GM12878 (cell line): ENCODE measurements at regions not wholly inside any gene's neighbourhood (a gene's known extent, or its start where the extent isn't known, plus 50 kb on each side); places are given as distances from the start of the nearest gene placed in this dataset.

Source experiments
- ATAC-seq: fragments of 200-7000 bp; cut with Tn5 transposase; 3 replicates; pipeline ENCODE4 v1.9.1; 2020; ENCODE audit warnings: mild to moderate bottlenecking, moderate library complexity
- BruUV-seq: library from RNA; stranded (reverse); fragments of 400-500 nt; replicated peaks from 2 replicates; lab custom pipeline; 2021; lab: Mats Ljungman, UMichigan
- CTCF ChIA-PET: fragments of 300-600 bp; sonication (Branson Sonifier 250); formaldehyde crosslinking; extraction: SDS; loops from one replicate; lab custom pipeline; 2021; ENCODE audit warnings: inconsistent platforms; lab: Yijun Ruan, JAX
- POLR2A ChIA-PET: fragments of 350-600 bp; formaldehyde crosslinking; extraction: SDS; loops from one replicate; lab custom pipeline; 2021; ENCODE audit warnings: inconsistent platforms; lab: Charles Lee
- RAD21 ChIA-PET: fragments of 300-600 bp; sonication (Branson Sonifier 250); formaldehyde crosslinking; loops from one replicate; lab custom pipeline; 2023; ENCODE audit warnings: antibody characterized with exemption; ENCODE audit not compliant: unreplicated experiment; lab: Charles Lee
- SMC1A ChIA-PET: fragments of 300-600 bp; sonication (Branson Sonifier 250); formaldehyde crosslinking; loops from one replicate; lab custom pipeline; 2023; ENCODE audit not compliant: unreplicated experiment, uncharacterized antibody; lab: Charles Lee
- DNase-seq: peaks from one replicate; pipeline ENCODE4 v3.0.0-alpha.2; 2011; ENCODE audit warnings: low read depth, low spot score
- FAIRE-seq: peaks from 3 replicates; lab custom pipeline; 2011; peaks lifted over from hg19 to GRCh38; lab: Jason Lieb, UNC
- H2AFZ ChIP-seq: 2 replicates; pipeline ENCODE4 v1.6.0; 2011; ENCODE audit warnings: low read depth, low read length, control low read depth; ENCODE audit not compliant: control insufficient read depth
- H3K27ac ChIP-seq: 2 replicates; pipeline ENCODE4 v1.5.1; 2011; ENCODE audit warnings: control low read depth; ENCODE audit not compliant: control insufficient read depth, insufficient read depth
- H3K27me3 ChIP-seq, 2 experiments: replicated peaks in 1 of 2; 2 replicates each; pipeline versions ENCODE4 v1.6.0 to v1.6.1; 2011; ENCODE audit warnings: low read length in 1 of 2; ENCODE audit not compliant: control insufficient read depth in 2 of 2, insufficient read depth in 2 of 2
- H3K36me3 ChIP-seq, 2 experiments: 2 replicates each; pipeline ENCODE4 v1.5.1; 2011; ENCODE audit warnings: low read length in 1 of 2; ENCODE audit not compliant: control insufficient read depth in 2 of 2, insufficient read depth in 2 of 2
- H3K4me1 ChIP-seq: 2 replicates; pipeline ENCODE4 v1.6.1; 2011; ENCODE audit warnings: mild to moderate bottlenecking, low read length, moderate library complexity, mixed read lengths; ENCODE audit not compliant: control insufficient read depth, insufficient read depth
- H3K4me2 ChIP-seq: 2 replicates; pipeline ENCODE4 v1.6.0; 2011; ENCODE audit warnings: control low read depth; ENCODE audit not compliant: control insufficient read depth, insufficient read depth
- H3K4me3 ChIP-seq: fragments of 200-600 bp; sonication (generic); 2 replicates; pipeline ENCODE4 v1.5.1; 2016
- H3K79me2 ChIP-seq: 2 replicates; pipeline ENCODE4 v1.6.0; 2011; ENCODE audit warnings: low read length; ENCODE audit not compliant: control insufficient read depth, insufficient read depth
- H3K9ac ChIP-seq: 2 replicates; pipeline ENCODE4 v1.8.0; 2011; ENCODE audit warnings: low read length, control low read depth, mixed read lengths; ENCODE audit not compliant: control insufficient read depth, insufficient read depth
- H3K9me3 ChIP-seq: replicated peaks from 3 replicates; pipeline ENCODE4 v1.5.1; 2011; ENCODE audit warnings: mild to moderate bottlenecking, low read length; ENCODE audit not compliant: control insufficient read depth, insufficient read depth
- H4K20me1 ChIP-seq: 2 replicates; pipeline ENCODE4 v1.6.0; 2011; ENCODE audit not compliant: control insufficient read depth, insufficient read depth
- BCL11A ChIP-seq: IDR thresholded peaks from 2 replicates; pipeline ENCODE4 v1.6.1; 2011; ENCODE audit warnings: low read depth, low read length
- BCL3 ChIP-seq: IDR thresholded peaks from 2 replicates; pipeline ENCODE4 v1.6.1; 2011; ENCODE audit warnings: borderline replicate concordance, low read depth, mild to moderate bottlenecking, moderate library complexity, low read length; ENCODE audit not compliant: insufficient read depth, poor library complexity, severe bottlenecking
- CUX1 ChIP-seq: IDR thresholded peaks from 2 replicates; pipeline ENCODE4 v1.6.1; 2012; ENCODE audit warnings: improper control_type of control experiment, low read depth, low read length; ENCODE audit not compliant: insufficient replicate concordance
- E2F8 ChIP-seq: fragments of 450-650 bp; IDR thresholded peaks from 2 replicates; pipeline ENCODE4 v1.6.1; 2018; ENCODE audit warnings: mild to moderate bottlenecking, low read depth, moderate library complexity; ENCODE audit not compliant: partially characterized antibody
- HSF1 ChIP-seq: fragments of 150-350 bp; IDR thresholded peaks from 2 replicates; pipeline ENCODE4 v1.6.1; 2014; ENCODE audit warnings: mild to moderate bottlenecking, low read depth, low read length
- PML ChIP-seq: IDR thresholded peaks from 2 replicates; pipeline ENCODE4 v1.6.1; 2012; ENCODE audit warnings: low read length, inconsistent platforms
- ZBTB11 ChIP-seq: fragments of 450-650 bp; formaldehyde crosslinking; IDR thresholded peaks from 2 replicates; pipeline ENCODE4 v1.5.0; 2022; ENCODE audit warnings: mild to moderate bottlenecking, missing genetic modification characterization
- WGBS: methylation state at CpG from one replicate; pipeline ENCODE4 v1.1.6; 2016; ENCODE audit warnings: low lambda C conversion rate; ENCODE audit not compliant: insufficient replicate concordance, insufficient coverage; ENCODE audit errors: missing lambda C conversion rate; 5-methylcytosine and 5-hydroxymethylcytosine counted together
- in situ Hi-C: fragments of 300-500 bp; cut with MboI; formaldehyde crosslinking; loops from 9 replicates; pipeline ENCODE4 v1.14.3; 2018; ENCODE audit warnings: mixed read lengths
- intact Hi-C: fragments of 100-400 bp; cut with micrococcal nuclease; formaldehyde crosslinking; loops from one replicate; pipeline ENCODE4 v1.14.2; 2022; ENCODE audit not compliant: unreplicated experiment

- Histone ChIP-seq H3K4me1 (peaks cover 4% of the 10 kb centered on the region; the same call in 1 of the 2 replicates), H3K27me3 (no peaks in the 10 kb centered on the region), H4K20me1 (no peaks in the 10 kb centered on the region), H3K9me3 (no peaks in the 10 kb centered on the region), H2AFZ (no peak overlapping the region), H3K36me3 (no peaks in the 10 kb centered on the region), H3K4me3 (no peak overlapping the region), H3K9ac (no peak overlapping the region), H3K79me2 (no peaks in the 10 kb centered on the region), H3K4me2 (no peak overlapping the region), H3K27ac (no peak overlapping the region)
- in situ Hi-C loops = no loop called here
- DNase-seq (no peak), ATAC-seq (no peak), FAIRE-seq (no peak)
- ChIA-PET SMC1A (interaction anchor here (1.0 to 1.3 kb wide), 2 partner anchors 8 to 14 kb away, joined by 3 to 4 read pairs; no protein-coding TSS in a partner anchor), POLR2A (interaction anchor here (0.7 kb wide), 1 partner anchor 232 kb away, joined by 3 read pairs; no protein-coding TSS in a partner anchor), RAD21 (interaction anchor here (1.1 kb wide), 1 partner anchor 12 kb away, joined by 3 read pairs; no protein-coding TSS in a partner anchor), CTCF (interaction anchor here (0.6 to 1.1 kb wide), 2 partner anchors 55 to 127 kb away, joined by 3 to 4 read pairs; no protein-coding TSS in a partner anchor)
- intact Hi-C loops = no loop called here
- WGBS = 33% methylated on average over 5 of the region's 5 CpGs
- no TSS peak for BruUV-seq
- TF ChIP-seq BCL3 (no peak), CUX1 (no peak), HSF1 (no peak), BCL11A (no peak), ZBTB11 (CRISPR knock-in tag) (no peak), E2F8 (no peak), PML (no peak)
Measured at GRCh38 chr1:200265881-200266280, 144.0 kb downstream of the ZNF281 start.
